Left renal cortex interstitium (tissue), 4 donors: ENCODE measurements at regions not wholly inside any gene's neighbourhood (a gene's known extent, or its start where the extent isn't known, plus 50 kb on each side); places are given as distances from the start of the nearest gene placed in this dataset.

Source experiments
- DNase-seq, 4 donors: peaks; one replicate each; pipeline ENCODE4 v3.0.0-alpha.2; 2013; ENCODE audit warnings: low read depth in 4 of 4, low spot score in 2 of 4, missing footprints in 1 of 4

GRCh38 chr6:163952005-163952404 is 537.5 kb downstream of the QKI start:
- no peak for DNase-seq

DNA sequence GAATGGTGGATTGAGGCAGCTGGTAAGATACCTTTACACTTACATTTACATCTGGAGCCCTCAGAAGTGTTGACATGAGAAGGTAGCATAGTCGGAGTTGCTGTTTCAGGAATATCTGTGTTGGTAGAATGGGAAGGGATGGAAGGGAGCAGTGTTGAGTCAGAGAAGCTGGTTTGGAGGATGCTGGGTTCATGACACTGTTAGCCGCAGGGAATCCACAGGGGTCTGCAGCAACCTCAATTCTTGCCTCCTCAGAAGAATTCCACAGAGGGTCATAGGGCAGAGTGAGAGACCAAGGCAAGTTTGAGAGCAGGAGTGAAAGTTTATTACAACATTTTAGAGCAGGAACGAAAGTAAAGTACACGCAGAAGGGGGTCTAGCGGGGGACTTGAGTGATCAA is 536.8 kb downstream of the QKI start:
- DNase-seq, result no peak

DNA sequence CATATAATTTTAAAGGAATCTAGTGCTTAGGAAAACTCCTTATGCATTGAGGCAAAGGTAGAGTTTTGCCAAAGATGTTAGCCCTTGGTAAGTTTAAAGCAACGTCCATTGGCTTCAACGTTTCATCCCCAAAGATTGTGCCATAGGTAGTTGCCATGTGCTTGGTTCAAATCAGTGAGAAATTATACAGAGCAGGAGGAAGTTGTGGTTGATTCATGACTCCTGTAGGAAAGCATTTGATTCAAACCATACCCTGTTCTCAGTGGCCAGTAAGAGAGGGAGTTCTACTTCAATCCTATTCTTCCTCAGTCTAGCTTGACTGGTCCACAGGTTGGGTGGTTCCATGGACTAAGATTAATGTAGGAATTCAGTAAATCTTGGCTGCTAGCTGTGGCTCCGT is 535.6 kb downstream of the QKI start:
- DNase-seq, result no peak

- no peak for DNase-seq
Observed at GRCh38 chr6:163949431-163949830, 534.9 kb downstream of the QKI start.

DNA sequence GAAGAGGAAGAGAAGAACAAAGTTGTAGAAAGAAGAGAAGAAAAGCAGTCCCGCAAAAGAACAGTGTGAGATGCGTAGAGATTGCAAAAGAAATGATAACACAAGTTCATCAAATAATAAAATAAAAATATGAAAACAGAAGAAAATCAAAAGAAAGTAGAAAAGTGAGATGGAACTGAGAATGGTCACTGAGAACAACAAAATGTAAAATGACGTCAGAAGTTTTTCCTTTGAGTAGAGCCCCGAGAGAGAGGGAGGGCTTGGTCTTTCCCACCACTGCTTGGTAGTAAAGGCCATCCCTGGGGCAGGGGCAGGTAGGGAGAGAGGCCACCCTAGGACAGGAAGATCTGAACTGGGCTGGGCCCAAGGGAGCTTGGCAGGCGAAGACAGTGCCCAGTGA is 533.7 kb downstream of the QKI start:
- no peak for DNase-seq

GRCh38 chr6:163947276-163947675 is 532.8 kb downstream of the QKI start:
- DNase-seq, result no peak

- no peak for DNase-seq
Observed at GRCh38 chr6:163946437-163946836, 531.9 kb downstream of the QKI start.

DNA sequence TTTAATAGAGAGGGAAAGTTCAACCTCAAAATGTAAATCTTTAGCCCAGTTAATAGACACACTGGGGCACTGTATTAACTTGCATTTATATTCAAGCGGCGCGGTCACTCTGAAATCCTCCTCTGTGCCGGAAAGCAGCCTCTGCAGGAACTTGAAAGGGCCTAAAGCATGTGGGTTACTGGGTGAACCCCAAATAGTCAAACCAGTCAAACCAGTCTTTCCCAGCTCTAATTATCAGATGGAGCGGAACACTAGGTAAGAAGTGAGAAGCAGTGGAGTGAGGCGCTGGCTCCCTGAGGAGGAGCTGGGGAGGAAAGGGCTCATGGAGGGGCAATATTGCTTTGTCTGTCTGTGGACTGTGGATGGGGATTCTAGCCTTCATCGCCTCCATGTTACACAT is 531.3 kb downstream of the QKI start:
- DNase-seq, result no peak

DNA sequence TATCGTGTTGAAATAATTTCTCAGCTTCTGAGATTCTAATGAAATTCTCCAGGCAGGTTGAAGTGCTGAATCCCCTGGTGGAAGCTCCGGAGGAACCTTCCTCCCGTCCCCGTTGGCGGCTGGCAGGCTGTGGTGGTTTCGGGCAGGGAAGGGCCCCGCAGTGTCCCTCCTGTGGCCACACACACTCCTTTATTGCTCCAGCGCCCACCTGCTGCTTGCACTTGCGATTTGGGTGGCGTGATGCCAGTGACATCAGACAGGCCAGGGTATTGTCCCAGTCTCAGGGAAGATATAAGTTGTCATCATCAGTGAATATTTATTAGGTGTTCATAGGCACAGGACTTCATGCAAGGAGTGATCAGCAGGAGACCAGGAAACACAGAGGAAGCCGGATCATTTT is 530.4 kb downstream of the QKI start:
- DNase-seq, result no peak

DNA sequence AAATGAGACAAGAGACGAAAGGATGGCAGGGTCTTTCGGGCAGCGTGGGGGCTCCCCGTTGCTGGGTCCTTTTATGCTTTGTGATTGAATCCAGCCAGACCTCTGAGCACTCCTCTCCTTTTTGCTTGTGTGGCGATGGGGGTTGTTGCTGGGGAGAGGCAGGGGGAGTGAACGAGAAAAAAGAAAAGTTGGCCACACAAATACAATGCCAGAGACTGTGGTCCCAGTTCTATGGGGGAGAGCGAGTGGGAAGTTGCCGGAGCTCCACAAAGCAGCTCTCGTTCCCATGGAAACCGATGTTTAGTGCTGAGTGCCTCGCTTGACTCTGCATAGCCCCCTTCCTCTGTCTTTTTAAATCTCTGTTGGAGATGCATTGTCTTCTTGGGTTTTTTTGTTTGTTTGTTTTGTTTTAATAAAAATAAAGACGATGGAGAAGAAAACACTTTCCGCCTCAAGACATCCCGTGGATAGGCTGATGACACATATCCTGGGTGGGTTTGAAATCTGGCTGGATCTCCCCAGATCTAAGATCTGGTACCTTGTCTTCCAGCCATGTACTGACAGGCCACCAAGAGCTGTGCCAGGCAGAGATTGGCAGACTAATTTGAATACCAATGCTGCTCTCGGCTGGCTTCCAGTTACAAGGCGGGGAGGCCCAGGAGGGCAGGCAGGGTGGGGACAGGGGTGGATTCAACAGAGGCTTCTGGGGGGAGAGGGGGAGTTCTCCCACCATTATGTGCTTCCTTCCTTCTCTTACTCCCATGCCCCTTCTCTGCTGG is 529.3 kb downstream of the QKI start:
- DNase-seq, result peak in 2 of 4 donors; percentile 51 to 79

- no peak for DNase-seq
Observed at GRCh38 chr6:163942790-163943189, 528.3 kb downstream of the QKI start.

DNA sequence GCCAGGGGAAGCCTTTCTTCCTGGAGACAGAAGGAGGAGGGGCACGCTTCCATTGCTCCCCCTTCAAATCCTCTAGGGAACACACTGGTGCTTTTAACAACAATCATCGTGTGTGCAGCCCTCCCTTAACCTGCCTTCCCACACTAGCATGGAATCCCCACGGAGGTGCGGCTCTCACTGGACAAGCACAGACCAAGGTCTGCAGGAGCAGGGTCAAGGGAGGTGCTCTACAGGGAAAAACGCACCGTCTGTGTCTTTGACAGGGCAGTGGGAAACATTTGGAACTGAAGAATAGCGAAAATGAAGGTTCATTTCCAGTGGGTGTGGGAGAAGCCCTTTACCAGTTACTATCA is 527.1 kb downstream of the QKI start:
- DNase-seq, result no peak

DNA sequence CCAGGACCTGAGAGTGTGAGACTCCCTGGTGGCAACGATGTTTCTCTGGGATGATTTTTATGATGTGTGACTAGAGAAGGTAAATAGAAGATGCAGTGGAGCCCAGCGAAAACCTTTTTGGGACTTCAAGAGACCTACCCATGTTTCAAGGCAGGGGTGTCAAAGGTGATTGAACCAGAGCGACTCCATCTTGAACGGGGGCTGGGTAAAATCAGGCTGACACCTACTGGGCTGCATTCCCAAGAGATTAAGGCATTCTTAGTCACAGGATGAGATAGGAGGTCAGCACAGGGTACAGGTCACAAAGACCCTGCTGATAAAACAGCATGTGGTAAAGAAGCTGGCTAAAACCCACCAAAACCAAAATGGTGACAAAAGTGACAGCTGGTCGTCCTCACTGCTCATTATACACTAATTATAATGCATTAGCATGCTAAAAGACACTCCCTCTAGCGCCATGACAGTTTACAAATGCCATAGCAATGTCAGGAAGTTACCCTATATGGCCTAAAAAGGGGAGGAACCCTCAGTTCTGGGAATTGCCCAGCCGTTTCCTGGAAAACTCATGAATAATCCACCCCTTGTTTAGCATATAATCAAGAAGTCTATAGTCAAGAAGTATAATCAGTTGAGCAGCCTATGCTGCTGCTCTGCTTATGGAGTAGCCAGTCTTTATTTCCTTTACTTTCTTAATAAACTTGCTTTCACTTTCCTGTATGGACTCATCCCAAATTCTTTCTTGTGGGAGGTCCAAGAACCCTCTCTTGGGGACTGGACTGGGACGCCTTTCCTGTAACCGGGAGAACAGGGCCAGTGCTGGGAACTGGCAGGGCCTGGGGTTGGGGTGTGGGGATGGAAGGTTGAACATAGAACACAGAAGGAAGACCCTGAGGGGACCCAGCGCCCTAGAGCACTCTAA is 526.4 kb downstream of the QKI start:
- no peak for DNase-seq

- DNase-seq, result no peak
Observed at GRCh38 chr6:163937071-163937470, 522.6 kb downstream of the QKI start.

DNA sequence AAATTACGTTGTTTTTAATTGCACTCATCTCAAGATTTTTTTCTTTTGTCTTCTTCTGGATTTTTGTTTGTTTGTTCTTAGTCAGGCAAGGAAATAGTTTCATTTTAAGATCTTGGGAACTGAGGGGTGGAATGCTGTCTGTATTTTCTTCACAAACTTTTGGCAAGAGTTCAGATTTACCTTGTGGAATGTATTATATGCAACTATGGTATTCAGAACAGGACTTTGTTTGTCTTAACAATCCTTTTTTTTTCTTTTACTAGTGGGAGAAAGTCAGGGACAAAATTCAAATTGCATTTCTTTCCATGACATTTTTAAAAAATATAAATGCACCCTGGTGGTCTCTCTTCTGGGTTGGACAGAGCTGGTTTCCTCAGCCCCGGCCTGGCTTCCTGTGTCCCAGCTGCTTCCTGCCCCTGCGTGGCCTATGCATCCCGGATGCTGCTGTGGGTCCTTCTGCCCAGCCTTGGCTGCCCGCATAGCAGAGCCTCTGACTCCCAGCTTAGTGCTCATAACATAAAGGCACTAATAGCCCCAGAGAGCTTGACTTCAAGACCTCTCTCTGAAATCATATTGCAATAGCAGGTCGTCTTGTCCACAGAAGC is 520.7 kb downstream of the QKI start:
- DNase-seq, result no peak

GRCh38 chr6:163930012-163930411 is 515.5 kb downstream of the QKI start:
- DNase-seq, result no peak

GRCh38 chr6:163929538-163929937 is 515.0 kb downstream of the QKI start:
- no peak for DNase-seq

DNA sequence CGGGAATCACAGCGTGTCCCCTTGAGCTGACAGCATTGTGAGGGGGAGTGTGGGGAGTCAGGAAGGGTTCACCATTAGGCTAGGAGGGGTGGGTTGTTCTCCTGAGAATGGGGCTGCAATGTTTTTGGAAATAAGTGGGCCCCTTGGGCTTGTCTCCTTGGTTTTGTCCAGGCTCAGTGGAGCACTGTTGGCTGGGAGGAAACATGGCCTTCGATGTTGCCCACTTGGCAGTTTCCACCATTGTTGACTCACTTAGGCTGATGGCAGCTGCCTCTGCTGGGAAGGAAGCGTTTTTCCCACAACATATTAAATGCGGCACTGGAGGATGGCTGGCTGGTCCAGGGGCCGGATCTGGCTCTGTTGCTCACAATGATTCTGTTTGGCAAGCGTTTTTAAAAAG is 512.1 kb downstream of the QKI start:
- DNase-seq, result no peak

- no peak for DNase-seq
Observed at GRCh38 chr6:163925839-163926238, 511.3 kb downstream of the QKI start.

- DNase-seq, result no peak
Observed at GRCh38 chr6:163923658-163924411, 509.3 kb downstream of the QKI start.

DNA sequence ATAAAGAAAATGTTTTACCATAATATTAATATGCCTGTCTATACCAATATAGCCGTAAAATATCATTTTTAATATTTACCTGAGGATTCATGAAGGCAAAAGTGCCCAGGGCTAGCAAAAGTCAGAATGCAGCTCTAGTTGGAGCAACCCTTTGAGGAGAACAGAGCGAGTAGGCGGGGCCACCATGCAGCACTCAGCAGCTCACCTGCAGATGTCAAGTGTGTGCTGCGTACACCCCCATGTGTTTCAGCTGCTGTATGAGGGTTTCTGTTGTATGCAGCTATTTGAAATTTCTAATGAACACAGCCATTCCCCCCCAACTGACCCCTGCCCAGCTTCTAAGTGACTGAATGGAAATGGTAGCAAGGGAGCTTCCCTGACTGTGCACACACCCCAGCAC is 508.0 kb downstream of the QKI start:
- no peak for DNase-seq
